Adrenal gland (tissue), 5 donors: ENCODE measurements at regions not wholly inside any gene's neighbourhood (a gene's known extent, or its start where the extent isn't known, plus 50 kb on each side); places are given as distances from the start of the nearest gene placed in this dataset.

Experiments
- CTCF ChIP-seq, 6 experiments: fragments of 450-650 bp in 4 of 6; fragments of 200-600 bp in 2 of 6; sonication (generic) in 1 of 6; IDR thresholded peaks; 1 replicate in 5 of 6; 2 replicates in 1 of 6; pipeline versions ENCODE4 v1.5.1 to v1.8.0; 2016 to 2021; ENCODE audit warnings: antibody characterized with exemption in 6 of 6, mild to moderate bottlenecking in 2 of 6, moderate library complexity in 1 of 6
- POLR2A ChIP-seq, 2 donors: fragments of 450-650 bp; IDR thresholded peaks; one replicate each; pipeline ENCODE4 v1.6.1; 2017; ENCODE audit warnings: antibody characterized with exemption in 2 of 2, mild to moderate bottlenecking in 2 of 2, moderate library complexity in 1 of 2
- donor health status: DM: no; HTN: no; CAD: no.

- no peak for TF ChIP-seq CTCF (IDR thresholded peaks at IDR 0.05)
- TF ChIP-seq POLR2A (IDR thresholded peaks at IDR 0.05), result no peak
Observed at GRCh38 chr7:63057265-63057664, 941.4 kb upstream of the ZNF722 start.
